K562 (cell line): ENCODE measurements at regions not wholly inside any gene's neighbourhood (a gene's known extent, or its start where the extent isn't known, plus 50 kb on each side); places are given as distances from the start of the nearest gene placed in this dataset.

Experiments
- ATAC-seq: fragments of 200-7000 bp; cut with Tn5 transposase; 3 replicates; pipeline ENCODE4 v1.9.1; 2020; ENCODE audit warnings: moderate library complexity
- BruUV-seq: library from RNA; stranded (reverse); fragments of 400-500 nt; replicated peaks from 2 replicates; lab custom pipeline; 2021; lab: Mats Ljungman, UMichigan
- CTCF ChIA-PET: fragments of 300-600 bp; formaldehyde crosslinking; extraction: SDS; loops from one replicate; lab custom pipeline; 2021; ENCODE audit warnings: low intra/inter-chr PET ratio; lab: Yijun Ruan, JAX
- POLR2A ChIA-PET: fragments of 300-600, 350-650 bp; sonication (Branson Sonifier 250); formaldehyde crosslinking; extraction: SDS; loops from one replicate; lab custom pipeline; 2021; ENCODE audit warnings: antibody characterized with exemption, inconsistent platforms; lab: Yijun Ruan, JAX
- DNase-seq, 4 experiments: peaks; one replicate each; pipeline versions ENCODE4 v3.0.0 to v3.0.0-alpha.2; 2011 to 2018; ENCODE audit warnings: low spot score in 3 of 4, mixed read lengths in 3 of 4; ENCODE audit errors: extremely low read depth in 1 of 4
- FAIRE-seq: peaks from 2 replicates; lab custom pipeline; 2011; peaks lifted over from hg19 to GRCh38; lab: Jason Lieb, UNC
- H2AFZ ChIP-seq: 2 replicates; pipeline ENCODE4 v1.6.0; 2011; ENCODE audit warnings: low read depth, low read length, control low read depth, inconsistent platforms
- H3K27ac ChIP-seq: fragments of 200-600 bp; 3 replicates; pipeline ENCODE4 v1.8.0; 2011; ENCODE audit warnings: low read depth, mild to moderate bottlenecking, control low read depth, inconsistent platforms, low read length, moderate library complexity, mixed read lengths; ENCODE audit errors: extremely low read depth
- H3K27me3 ChIP-seq, 2 experiments: fragments of 300-600 bp in 1 of 2; 2 replicates in 1 of 2; 3 replicates in 1 of 2; pipeline versions ENCODE4 v1.6.0 to v1.8.0; 2011; ENCODE audit warnings: inconsistent platforms in 2 of 2, low read length in 2 of 2, mild to moderate bottlenecking in 1 of 2, mixed read lengths in 1 of 2, moderate library complexity in 1 of 2; ENCODE audit not compliant: control insufficient read depth in 2 of 2, insufficient read depth in 2 of 2
- H3K36me3 ChIP-seq: fragments of 300-600 bp; 3 replicates; pipeline ENCODE4 v1.8.0; 2011; ENCODE audit warnings: mild to moderate bottlenecking, low read length, inconsistent platforms; ENCODE audit not compliant: control insufficient read depth, insufficient read depth
- H3K4me1 ChIP-seq, 2 experiments: fragments of 200-600 bp in 1 of 2; replicated peaks in 1 of 2; 2 replicates in 1 of 2; 3 replicates in 1 of 2; pipeline versions ENCODE4 v1.5.1 to v1.8.0; 2011; ENCODE audit warnings: inconsistent platforms in 2 of 2, low read length in 2 of 2, mild to moderate bottlenecking in 1 of 2, mixed read lengths in 1 of 2, moderate library complexity in 1 of 2; ENCODE audit not compliant: control insufficient read depth in 2 of 2, insufficient read depth in 2 of 2
- H3K4me2 ChIP-seq: 2 replicates; pipeline ENCODE4 v1.6.1; 2011; ENCODE audit warnings: low read length, control low read depth, inconsistent platforms, mixed read lengths; ENCODE audit not compliant: insufficient read depth
- H3K4me3 ChIP-seq: fragments of 200-600 bp; sonication (generic), shearing (Covaris generic); 2 replicates; pipeline ENCODE4 v1.5.1; 2016; ENCODE audit warnings: control low read depth, inconsistent platforms
- H3K79me2 ChIP-seq: fragments of 200-600 bp; 3 replicates; pipeline ENCODE4 v1.8.0; 2011; ENCODE audit warnings: low read length, inconsistent platforms; ENCODE audit not compliant: control insufficient read depth, insufficient read depth
- H3K9ac ChIP-seq, 2 experiments: 2 replicates each; pipeline versions ENCODE4 v1.6.0 to v1.6.1; 2011; ENCODE audit warnings: low read depth in 2 of 2, low read length in 2 of 2, control low read depth in 1 of 2, inconsistent platforms in 1 of 2, mild to moderate bottlenecking in 1 of 2, mixed read lengths in 1 of 2; ENCODE audit not compliant: insufficient read depth in 1 of 2
- H3K9me1 ChIP-seq: one replicate; pipeline ENCODE4 v1.6.0; 2011; ENCODE audit warnings: inconsistent platforms, mild to moderate bottlenecking, low read length, moderate library complexity; ENCODE audit not compliant: control insufficient read depth, insufficient read depth
- H3K9me3 ChIP-seq: replicated peaks from 2 replicates; pipeline ENCODE4 v1.5.1; 2011; ENCODE audit warnings: low read depth, low read length, inconsistent platforms; ENCODE audit not compliant: control insufficient read depth, insufficient read depth
- H4K20me1 ChIP-seq: replicated peaks from 2 replicates; pipeline ENCODE4 v1.6.1; 2011; ENCODE audit warnings: low read length, inconsistent platforms, mixed read lengths; ENCODE audit not compliant: control insufficient read depth, insufficient read depth
- ARHGAP35 ChIP-seq: fragments of 450-650 bp; IDR thresholded peaks from 2 replicates; pipeline ENCODE4 v1.6.1; 2018; ENCODE audit not compliant: partially characterized antibody
- CSDE1 ChIP-seq, 2 experiments: fragments of 450-650 bp; IDR thresholded peaks; 2 replicates each; pipeline ENCODE4 v1.6.1; 2016; ENCODE audit warnings: mild to moderate bottlenecking in 1 of 2
- DEAF1 ChIP-seq: fragments of 450-650 bp; formaldehyde crosslinking; IDR thresholded peaks from 2 replicates; pipeline ENCODE4 v1.4.0; 2020; ENCODE audit warnings: mild to moderate bottlenecking, moderate library complexity
- KAT8 ChIP-seq: fragments of 450-650 bp; IDR thresholded peaks from 2 replicates; pipeline ENCODE4 v1.6.1; 2016; ENCODE audit warnings: low read depth, mild to moderate bottlenecking
- KLF1 ChIP-seq: fragments of 450-650 bp; IDR thresholded peaks from 2 replicates; pipeline ENCODE4 v1.6.1; 2016; ENCODE audit warnings: missing genetic modification characterization, missing compliant biosample characterization
- NCOA4 ChIP-seq: fragments of 450-650 bp; IDR thresholded peaks from 2 replicates; pipeline ENCODE4 v1.6.1; 2018; ENCODE audit warnings: mild to moderate bottlenecking; ENCODE audit not compliant: partially characterized antibody
- RAD51 ChIP-seq: fragments of 450-650 bp; IDR thresholded peaks from 2 replicates; pipeline ENCODE4 v1.7.1; 2016; ENCODE audit warnings: low read depth, mild to moderate bottlenecking, borderline replicate concordance
- WGBS: fragments of 100-300 bp; shearing (Covaris generic); methylation state at CpG from one replicate; pipeline ENCODE4 v1.1.6; 2016; ENCODE audit warnings: low coverage, mixed read lengths; ENCODE audit not compliant: insufficient coverage; ENCODE audit errors: missing lambda C conversion rate; 5-methylcytosine and 5-hydroxymethylcytosine counted together
- in situ Hi-C: fragments of 300-500 bp; cut with MboI; formaldehyde crosslinking; loops from 4 replicates; pipeline ENCODE4 v1.15.0; 2018; ENCODE audit warnings: inconsistent platforms, mixed read lengths
- intact Hi-C: fragments of 100-400 bp; cut with micrococcal nuclease; formaldehyde crosslinking; loops from 2 replicates; pipeline ENCODE4 v1.14.2; 2022
- TF ChIP-seq, protein P1 (sequence below): IDR thresholded peaks from 2 replicates; pipeline ENCODE4 v1.6.1; 2011; ENCODE audit warnings: borderline replicate concordance, low read depth, mild to moderate bottlenecking, moderate library complexity, low read length; ENCODE audit not compliant: insufficient read depth, poor library complexity, severe bottlenecking

- in situ Hi-C loops (no loop called here), intact Hi-C loops (no loop called here)
- H3K4me2 ChIP-seq: no peak overlapping the region
- CTCF ChIA-PET: no interaction called here
- no peak overlapping the region for H3K27ac ChIP-seq
- DNase-seq (no peak), ATAC-seq (no peak), FAIRE-seq (no peak)
- no peak overlapping the region for H3K9ac ChIP-seq
- TF ChIP-seq DEAF1 (CRISPR knock-in tag): no peak
- POLR2A ChIA-PET: no interaction called here
- no peaks in the 10 kb centered on the region for H3K36me3 ChIP-seq
- H3K4me1 ChIP-seq: no peaks in the 10 kb centered on the region
- H3K9me3 ChIP-seq: no peaks in the 10 kb centered on the region
- no TSS peak for BruUV-seq
- no peaks in the 10 kb centered on the region for H3K9me1 ChIP-seq
- no peak overlapping the region for H2AFZ ChIP-seq
- H4K20me1 ChIP-seq: no peaks in the 10 kb centered on the region
- H3K27me3 ChIP-seq: peaks cover 1 to 2% of the 10 kb centered on the region in 2 experiments; a peak in 1 of 5 replicates
- H3K4me3 ChIP-seq: no peak overlapping the region
- H3K79me2 ChIP-seq: no peaks in the 10 kb centered on the region
Observed at GRCh38 chr15:62663547-62663946, 379.0 kb upstream of the TPM1 start.

- 7% methylated on average over 4 of the region's 4 CpGs for WGBS
- ChIA-PET CTCF (no interaction called here), POLR2A (no interaction called here)
- DNase-seq (no peak), ATAC-seq (no peak), FAIRE-seq (no peak)
- no TSS peak for BruUV-seq
- Histone ChIP-seq H3K27ac (no peak overlapping the region), H3K4me1 (no peaks in the 10 kb centered on the region), H3K27me3 (no peaks in the 10 kb centered on the region), H3K4me2 (no peak overlapping the region), H3K9me1 (no peaks in the 10 kb centered on the region), H3K79me2 (no peaks in the 10 kb centered on the region), H2AFZ (no peak overlapping the region), H4K20me1 (no peaks in the 10 kb centered on the region), H3K4me3 (no peak overlapping the region), H3K36me3 (no peaks in the 10 kb centered on the region), H3K9ac (no peak overlapping the region), H3K9me3 (no peaks in the 10 kb centered on the region)
- in situ Hi-C loops: no loop called here
- TF ChIP-seq ARHGAP35 (no peak), RAD51 (no peak), NCOA4 (no peak), CSDE1 (IDR thresholded peaks at IDR 0.05) (no peak), KAT8 (no peak), KLF1 (tag) (no peak)
- TF ChIP-seq, protein P1, sequence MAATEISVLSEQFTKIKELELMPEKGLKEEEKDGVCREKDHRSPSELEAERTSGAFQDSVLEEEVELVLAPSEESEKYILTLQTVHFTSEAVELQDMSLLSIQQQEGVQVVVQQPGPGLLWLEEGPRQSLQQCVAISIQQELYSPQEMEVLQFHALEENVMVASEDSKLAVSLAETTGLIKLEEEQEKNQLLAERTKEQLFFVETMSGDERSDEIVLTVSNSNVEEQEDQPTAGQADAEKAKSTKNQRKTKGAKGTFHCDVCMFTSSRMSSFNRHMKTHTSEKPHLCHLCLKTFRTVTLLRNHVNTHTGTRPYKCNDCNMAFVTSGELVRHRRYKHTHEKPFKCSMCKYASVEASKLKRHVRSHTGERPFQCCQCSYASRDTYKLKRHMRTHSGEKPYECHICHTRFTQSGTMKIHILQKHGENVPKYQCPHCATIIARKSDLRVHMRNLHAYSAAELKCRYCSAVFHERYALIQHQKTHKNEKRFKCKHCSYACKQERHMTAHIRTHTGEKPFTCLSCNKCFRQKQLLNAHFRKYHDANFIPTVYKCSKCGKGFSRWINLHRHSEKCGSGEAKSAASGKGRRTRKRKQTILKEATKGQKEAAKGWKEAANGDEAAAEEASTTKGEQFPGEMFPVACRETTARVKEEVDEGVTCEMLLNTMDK: no peak
- intact Hi-C loops: no loop called here
Observed at GRCh38 chr15:62665449-62665848, 377.1 kb upstream of the TPM1 start.
